ENCODE measurements at regions not wholly inside any gene's neighbourhood (a gene's known extent, or its start where the extent isn't known, plus 50 kb on each side); places are given as distances from the start of the nearest gene placed in this dataset.
"Not testable (repeated sequence)": the region's sequence is repeated elsewhere in the genome, so short reads cannot be mapped to it uniquely, and the experiment has no call there.

GRCh38 chr1:206362994-206363393 is 107.3 kb upstream of the IKBKE start:
- DNase-seq, result not testable (repeated sequence)

DNA sequence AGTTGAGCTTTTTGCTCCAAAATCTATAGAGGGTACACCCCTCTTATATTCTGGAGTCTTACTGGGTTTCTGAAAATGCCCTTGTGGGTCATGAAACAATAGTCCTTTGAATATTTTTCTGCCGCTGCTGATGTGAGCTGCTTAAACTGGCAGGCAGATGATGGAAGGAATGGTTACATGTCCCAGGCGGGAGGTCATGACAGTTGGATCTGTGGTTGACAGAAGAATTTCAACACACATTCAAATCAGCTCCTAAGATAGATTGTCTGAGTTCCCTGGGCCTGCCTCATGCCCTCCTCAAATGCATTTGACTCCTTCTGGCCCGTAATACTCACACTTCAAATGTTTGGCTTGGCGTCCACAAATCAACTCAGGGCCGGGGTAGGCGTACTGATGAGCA is 105.0 kb upstream of the IKBKE start:
- not testable (repeated sequence) for DNase-seq

DNA sequence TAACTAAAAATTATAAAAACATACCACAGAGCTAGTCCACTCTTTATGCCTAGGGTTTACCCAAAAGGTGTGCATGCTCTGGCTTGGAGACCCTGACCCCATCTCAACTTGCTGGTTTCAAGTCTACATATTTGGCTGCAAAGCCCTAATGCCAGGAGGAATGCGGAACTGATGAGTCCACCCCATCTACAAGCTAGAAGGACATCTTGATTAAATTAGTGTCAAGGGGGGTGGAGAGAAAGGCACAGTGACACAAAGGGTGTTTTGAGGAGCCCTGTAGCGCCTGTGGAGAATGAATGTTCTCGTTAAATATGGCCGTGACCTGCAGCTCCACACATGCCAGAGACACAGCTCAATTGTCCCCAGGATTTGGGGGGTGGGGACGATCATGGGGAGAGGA is 104.1 kb upstream of the IKBKE start:
- DNase-seq, result not testable (repeated sequence)

- DNase-seq, result not testable (repeated sequence)
These were observed 103.5 kb upstream of the IKBKE start for GRCh38 chr1:206366772-206367171.

DNA sequence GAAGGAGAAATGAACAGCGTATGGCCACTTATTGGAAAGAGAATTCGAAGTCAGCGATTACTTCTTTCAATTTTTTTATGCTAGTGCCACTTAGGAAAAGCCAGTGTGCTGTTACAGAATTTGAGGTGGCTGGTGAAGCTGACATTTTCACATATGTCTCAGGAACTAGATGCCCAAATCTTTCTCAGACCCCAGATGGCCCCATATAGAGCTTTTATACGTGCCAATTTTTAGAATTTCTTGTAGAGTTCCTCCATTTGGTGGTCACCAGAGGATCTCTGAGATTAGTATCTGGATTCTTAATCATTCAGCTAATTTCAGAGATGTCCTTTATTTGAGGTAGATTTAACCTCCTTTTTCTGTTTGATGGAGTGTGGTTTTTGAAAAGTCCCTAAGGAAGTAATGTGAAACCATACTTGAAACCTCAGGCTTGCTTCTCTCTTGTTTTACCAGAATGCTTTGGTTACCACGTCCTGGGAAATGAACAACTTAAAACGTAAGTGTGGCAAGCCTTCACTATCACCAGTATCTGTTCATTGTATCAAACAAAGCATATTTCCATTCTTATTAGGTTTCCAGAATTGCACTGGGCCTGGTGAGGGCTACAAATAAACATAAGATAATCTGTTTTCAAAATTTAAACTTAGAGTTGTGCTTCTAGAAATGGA is 102.2 kb upstream of the IKBKE start:
- not testable (repeated sequence) for DNase-seq

GRCh38 chr1:206374725-206375124 is 95.6 kb upstream of the IKBKE start:
- DNase-seq, result not testable (repeated sequence)

DNA sequence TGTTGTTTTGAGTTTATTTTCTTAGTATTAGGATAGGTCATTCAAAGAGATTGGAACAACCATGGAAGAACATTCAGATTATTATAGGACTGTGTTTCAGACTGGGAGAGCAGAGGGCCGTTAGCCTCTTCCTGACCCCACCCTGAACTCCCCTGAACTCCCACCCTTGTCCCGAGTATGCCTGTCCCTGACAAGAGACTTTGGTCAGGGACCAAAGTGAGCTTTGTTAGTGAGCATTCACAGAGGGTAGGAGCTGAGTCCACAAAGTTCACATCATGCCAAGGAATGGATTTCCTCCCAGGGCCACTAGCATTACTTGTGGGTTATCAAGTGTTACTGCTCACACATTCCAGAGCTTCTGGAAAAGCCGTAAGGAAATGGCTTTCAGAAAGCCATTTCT is 94.7 kb upstream of the IKBKE start:
- DNase-seq, result not testable (repeated sequence)

DNA sequence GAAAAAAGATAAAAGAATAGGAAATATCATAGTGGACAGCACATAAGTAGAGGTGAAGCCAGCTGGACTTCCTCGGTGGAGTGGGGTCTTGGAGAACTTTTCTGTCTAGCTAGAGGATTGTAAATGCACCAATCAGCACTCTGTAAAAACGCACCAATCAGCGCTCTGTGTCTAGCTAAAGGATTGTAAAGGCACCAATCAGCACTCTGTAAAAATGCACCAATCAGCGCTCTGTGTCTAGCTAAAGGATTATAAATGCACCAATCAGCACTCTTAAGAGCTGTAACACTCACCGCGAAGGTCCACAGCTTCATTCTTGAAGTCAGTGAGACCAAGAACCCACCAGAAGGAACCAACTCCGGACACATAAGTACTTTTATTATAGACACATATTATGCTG is 91.8 kb upstream of the IKBKE start:
- DNase-seq, result not testable (repeated sequence)

GRCh38 chr1:206379245-206379644 is 91.0 kb upstream of the IKBKE start:
- DNase-seq, result not testable (repeated sequence)

- DNase-seq, result not testable (repeated sequence)
These were observed 90.0 kb upstream of the IKBKE start for GRCh38 chr1:206380163-206380790.

DNA sequence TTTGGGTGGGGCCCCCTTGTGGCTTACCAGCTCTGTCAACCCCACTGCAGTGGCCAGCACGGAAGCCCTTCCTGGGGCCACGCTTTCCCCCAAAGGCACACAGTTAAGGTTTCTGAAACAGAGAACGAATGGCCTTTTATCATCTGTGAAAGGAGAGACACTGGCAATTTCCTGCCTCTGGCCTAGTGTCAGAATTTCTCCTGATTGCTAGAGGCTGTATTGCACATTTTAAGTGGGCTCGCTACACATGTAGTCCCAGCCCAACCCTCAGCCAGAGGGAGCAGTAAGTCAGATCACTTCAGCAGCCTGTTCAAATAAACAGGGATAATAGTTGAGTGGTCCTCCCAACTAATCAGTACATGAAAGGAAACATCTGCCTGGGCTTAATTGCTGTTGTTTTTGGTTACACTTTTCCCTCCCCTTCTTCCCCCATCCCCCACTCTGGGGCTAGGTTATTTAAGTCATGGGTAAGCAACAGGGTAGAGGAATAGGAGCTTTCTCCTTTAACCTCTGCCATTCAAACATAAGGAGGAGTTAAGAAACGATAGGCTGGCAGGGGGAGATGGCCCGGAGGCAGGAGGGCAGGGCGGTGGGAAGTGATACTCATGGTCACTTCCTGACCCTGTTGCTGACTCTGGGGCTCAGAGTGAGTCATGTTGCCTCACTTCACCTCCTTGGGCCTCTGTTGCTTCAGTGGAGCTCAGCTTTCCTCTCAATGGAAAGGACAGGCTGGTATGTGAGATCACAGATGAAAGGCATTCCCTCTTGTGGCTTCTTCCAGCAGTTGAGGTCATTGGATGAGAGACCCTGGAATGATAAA is 89.3 kb upstream of the IKBKE start:
- DNase-seq, result not testable (repeated sequence)

- DNase-seq, result peak in 1 of 14 donors; percentile 79
These were observed 86.1 kb upstream of the IKBKE start for GRCh38 chr1:206384029-206384807.

DNA sequence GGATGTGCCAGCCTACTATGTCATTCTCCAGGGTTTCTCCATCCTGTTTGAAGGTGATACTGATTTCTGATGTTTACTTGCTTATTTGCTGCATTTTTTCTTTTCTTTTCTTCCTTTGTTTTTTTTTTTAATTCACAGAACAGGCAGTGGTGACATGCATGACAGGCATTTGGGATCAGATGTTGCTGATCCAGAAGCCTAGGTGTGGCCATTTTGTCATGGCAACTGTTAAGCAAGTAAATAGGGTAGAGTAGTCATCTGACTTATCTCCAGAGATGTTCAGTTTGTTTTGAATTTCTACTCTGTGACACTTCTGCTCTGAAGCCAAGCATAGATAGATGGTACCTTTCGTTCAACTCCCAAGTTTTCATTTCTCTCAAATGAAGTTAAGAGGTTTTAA is 85.4 kb upstream of the IKBKE start:
- DNase-seq, result not testable (repeated sequence)

- DNase-seq, result not testable (repeated sequence)
These were observed 82.6 kb upstream of the IKBKE start for GRCh38 chr1:206387631-206388030.

DNA sequence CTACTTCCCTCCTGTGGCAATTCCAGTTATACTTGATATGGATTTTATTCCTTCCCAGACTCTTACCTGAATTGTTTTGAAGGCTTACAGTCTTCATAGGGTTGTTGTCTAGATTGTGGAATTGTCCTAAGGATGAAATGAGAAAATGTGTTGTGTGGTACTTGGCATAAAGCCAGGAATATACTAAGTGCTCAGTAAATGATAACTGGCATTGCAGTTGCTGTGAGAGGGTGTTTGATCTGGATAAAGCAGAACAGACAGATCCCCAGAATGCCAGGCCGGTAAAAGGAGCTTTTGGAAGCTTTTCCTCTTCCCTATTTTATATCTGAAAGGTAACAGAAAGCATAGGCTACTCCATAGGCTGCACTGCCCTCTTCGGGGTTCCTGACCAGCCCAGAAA is 78.4 kb upstream of the IKBKE start:
- not testable (repeated sequence) for DNase-seq

DNA sequence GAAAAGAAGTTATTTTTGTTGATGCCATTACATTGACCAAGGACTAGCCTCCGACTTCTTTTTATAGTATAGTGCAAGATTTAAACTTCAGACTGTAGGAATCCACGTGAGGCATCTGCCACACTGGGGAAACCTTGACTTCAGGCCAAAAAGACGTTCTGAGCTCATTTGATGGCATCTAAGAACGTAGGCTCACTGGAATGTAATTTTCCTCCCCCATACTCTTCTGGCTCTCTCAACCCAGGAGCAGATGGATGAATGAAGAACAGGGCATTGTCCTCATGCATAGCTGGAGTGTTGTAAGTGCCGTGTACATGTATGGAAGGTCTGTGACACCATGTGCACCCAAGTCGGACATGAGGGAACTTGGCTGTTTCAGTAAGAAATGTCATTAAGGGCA is 72.8 kb upstream of the IKBKE start:
- DNase-seq, result not testable (repeated sequence)

DNA sequence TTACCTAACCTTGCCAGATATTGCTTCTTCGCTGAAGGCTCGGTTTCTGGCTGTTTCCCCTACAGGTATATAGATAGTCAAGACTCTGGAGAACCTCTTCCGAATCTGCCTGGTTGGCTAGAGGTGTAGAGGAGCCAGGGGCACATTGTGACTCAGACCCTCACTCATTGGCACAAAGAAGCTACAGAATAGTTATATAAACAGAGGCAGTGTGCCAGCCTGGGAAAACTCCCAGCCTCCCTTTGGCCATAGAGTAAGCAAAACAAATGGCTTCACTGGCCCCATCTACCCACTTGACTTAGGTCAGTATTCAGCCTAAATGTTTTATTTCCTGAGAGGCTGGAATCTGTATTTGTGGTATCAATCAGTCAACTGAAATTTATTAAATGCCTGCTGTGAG is 72.0 kb upstream of the IKBKE start:
- peak in 1 of 14 donors; percentile 4 for DNase-seq

- DNase-seq, result not testable (repeated sequence)
These were observed 66.5 kb upstream of the IKBKE start for GRCh38 chr1:206403612-206404307.

- not testable (repeated sequence) for DNase-seq
These were observed 65.8 kb upstream of the IKBKE start for GRCh38 chr1:206404309-206405027.

- not testable (repeated sequence) for DNase-seq
These were observed 65.0 kb upstream of the IKBKE start for GRCh38 chr1:206405282-206405681.

Data from C1 segment of cervical spinal cord (tissue), 14 donors.